Pulmonary artery endothelial cell (primary cell): ENCODE measurements at regions not wholly inside any gene's neighbourhood (a gene's known extent, or its start where the extent isn't known, plus 50 kb on each side); places are given as distances from the start of the nearest gene placed in this dataset.

Experiments used
- DNase-seq: peaks from one replicate; pipeline ENCODE4 v3.0.0-alpha.2; 2011; ENCODE audit warnings: low read depth, low spot score

DNA sequence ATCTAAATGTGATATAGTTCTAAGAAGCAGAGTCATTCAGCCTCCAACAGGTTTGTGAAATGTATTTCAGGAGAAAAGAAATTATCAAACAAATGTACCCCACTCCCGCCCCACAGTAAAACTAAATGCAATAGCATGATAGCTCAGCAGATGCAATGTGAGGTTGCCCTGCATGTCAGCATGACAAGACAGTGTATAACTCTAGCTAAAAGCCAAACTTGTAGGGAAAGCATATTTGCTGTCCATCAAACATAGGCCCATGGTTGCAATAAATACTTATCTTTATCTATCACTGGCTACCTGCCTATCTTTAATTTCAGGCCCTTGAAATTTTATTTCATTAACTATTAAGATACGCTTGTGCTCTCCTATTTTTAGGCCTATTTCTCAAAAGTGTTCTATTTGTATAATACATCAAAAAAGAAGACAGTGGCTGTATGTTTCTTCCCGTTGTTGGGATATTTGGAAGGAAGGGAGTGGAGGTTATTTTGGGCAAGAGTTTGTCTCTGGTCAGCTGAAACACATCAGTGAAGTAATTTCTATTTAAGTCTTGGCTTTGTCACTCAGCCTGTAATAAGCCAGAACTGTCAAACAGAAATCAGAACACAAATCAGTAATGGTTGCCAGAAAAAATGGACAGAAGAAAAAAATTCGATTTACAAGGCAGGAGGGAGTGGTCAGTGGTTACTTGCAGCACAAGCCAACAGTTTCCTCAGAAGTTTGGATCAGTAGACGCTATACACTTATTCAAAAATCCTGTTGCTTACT, 307.4 kb upstream of the ADGRL2 start:
- DNase-seq = no peak

DNA sequence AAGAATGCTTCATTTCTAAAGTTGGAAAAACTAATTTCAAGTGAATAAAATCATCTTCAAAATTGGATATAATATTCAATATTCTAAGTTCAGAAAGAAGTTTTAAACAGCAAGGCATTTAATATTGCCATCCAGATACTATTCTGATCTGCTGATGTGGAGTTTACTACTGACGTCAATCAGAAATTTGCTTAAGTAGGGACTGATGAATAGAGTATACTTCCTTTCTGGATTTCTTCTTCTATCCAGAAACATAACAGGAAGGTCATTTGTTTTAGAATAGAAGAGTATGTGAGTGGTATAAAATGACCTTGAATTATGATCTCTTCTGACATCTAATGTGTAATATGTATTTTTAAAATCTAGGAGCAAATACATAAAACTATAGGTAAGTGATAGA, 308.1 kb upstream of the ADGRL2 start:
- DNase-seq = no peak

DNA sequence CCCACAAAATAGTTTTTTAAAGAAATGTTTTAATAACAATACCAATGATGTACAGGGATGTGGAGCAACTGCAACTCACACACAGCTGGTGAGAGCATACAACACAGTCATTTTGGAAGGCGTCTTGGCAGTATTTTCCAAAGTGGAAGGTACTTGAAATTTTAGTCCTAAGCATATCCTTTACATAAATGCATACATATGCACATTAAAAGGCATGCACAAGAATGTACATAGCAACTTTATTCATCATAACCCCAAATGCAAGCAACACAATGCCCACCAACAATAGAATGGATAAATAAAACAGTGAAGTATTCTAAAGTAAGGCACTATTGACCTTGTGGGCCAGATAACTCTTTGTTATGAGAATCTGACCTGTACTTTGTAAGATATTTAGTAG, 310.1 kb upstream of the ADGRL2 start:
- no peak for DNase-seq

DNA sequence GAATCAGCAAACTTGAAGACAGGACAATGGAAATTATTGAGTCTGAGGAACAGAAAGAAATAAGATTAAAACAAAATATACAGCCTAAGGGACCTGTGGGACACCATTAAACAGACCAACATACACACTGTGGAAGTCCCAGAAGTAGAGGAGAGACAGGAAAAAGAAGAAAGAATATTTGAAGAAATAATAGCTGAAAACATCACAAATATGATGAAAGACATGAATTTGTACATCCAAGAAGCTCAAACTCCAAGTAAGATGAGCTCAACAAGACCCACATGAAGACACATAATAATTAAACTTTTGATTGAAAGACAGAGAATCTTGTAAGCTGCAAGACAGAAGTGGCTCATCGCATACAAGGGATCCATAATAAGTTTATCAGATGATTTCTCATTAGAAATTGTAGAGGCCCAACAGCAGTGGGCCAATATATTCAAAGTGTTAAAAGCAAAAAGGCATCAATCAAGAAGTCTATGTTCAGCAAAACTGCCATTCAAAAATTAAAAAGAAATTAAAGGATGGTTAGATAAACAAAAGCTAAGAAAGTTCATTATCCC, 311.3 kb upstream of the ADGRL2 start:
- no peak for DNase-seq

- DNase-seq = no peak
Observed at GRCh38 chr1:81484284-81484683, 316.4 kb upstream of the ADGRL2 start.

DNA sequence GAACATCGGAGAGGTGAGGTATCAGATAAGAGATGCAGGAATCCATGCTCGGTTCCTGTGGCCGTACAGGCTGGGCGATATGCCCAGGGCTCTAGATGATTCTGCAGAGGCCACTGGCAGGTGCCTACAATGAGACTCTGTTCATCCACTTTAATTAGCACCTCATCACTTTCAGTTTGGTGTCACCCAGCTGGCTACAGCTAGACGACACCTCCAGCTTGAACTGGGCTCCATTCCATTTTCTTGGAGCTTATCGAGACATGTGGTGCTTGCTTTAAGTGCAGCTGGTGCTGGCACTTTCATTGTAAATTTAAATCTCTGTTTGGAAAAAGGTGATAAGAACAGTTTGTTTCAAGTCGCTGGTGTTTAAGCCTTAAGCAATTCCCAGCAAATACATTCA, 322.5 kb upstream of the ADGRL2 start:
- DNase-seq = no peak

DNA sequence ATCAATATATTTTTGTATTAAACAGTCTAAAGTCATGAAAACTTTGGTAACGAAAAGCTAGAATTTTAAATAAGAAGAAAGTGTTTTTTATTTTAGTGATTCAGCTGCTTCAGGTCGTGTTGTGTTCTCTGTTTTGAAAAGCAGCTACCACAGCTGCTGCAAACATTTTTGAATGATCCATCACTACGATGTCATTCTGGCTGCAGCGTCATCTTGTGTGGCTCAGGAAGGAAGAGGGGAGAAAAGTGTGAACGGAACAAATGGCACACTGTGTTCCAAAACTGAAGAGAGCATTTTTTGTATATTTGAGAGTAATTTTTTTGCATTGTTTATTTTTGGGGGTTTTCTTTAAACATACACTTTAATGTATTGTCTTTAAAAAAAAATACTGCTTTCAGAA, 323.0 kb upstream of the ADGRL2 start:
- DNase-seq = no peak

GRCh38 chr1:81472387-81472786, 328.3 kb upstream of the ADGRL2 start:
- DNase-seq = no peak

DNA sequence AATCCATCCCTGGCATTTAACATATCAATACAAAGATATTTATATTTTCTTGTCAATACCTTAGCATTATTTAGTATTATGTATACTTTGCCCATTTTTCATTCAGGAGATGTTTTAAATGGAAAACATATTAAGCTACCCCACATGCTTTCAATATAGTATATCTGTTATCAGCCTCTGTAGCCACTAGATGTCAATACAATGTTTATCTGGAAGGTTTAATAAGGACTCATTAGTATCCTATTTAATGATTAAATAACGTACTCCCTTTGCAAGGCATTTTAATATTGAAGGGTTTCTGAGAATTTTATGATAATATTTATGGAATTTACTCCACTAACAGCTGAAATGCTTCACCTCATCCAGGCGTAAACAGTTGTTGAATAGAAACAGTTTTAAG, 329.5 kb upstream of the ADGRL2 start:
- DNase-seq = no peak

- no peak for DNase-seq
Observed at GRCh38 chr1:81470275-81470674, 330.5 kb upstream of the ADGRL2 start.

- no peak for DNase-seq
Observed at GRCh38 chr1:81467383-81467782, 333.4 kb upstream of the ADGRL2 start.

DNA sequence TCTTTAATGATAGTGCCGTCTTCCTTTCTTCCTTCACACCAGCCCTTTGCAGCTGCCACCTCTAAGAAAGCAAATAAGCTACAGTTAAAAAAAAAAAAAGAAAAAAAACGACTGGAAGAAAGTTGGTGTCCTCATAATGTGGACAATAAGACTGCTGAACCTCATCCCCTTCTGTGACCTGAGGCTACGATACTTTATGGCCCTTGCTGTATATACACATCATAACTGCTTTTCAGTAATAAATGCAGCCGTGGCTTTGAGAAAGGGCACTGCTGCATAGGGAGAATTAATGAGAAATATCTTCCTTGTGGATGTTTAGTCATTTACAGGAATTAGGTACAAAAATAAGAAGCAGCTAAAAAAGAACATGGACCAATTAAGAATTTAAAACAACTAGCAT, 333.8 kb upstream of the ADGRL2 start:
- no peak for DNase-seq

DNA sequence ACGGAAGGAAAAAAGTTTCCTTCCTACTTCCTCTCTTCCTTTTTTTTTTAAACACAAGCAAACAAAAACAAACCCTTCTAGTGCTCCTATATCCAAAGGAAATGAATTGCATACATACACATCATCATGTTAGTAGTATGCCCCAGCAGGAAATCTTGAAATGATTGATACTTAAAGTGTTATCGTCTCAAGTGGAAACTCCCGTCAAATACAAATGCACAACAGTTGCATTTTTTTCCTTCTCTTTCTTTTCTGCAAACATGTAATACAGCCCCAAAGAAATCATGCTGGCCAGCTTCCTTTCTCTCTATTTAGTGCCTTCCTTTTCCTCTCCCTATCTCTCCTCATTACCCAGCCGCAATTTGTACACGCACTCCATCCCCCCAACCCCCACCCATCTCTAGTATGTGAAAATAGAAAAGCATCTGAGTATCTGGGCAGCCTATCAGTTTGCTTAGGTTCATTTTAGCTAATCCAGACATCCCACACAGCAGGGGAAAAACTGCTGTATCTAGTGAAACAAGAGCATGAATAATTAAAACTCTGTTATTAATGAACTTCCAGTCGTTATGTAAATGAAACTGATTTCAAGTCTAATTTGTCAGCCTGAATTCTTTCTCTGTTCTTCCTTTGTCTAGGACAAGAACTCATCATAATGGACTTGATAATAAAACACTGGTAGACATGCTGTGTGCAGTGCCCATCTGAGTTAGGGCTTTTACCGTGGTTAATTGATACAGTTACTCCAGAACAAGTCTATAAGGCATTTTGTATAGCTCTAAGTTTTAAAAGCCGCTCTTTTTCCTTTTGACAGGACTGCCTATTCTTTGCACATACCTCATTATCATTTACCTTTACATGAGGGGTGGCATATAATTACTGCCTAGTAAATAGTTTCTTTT, 336.5 kb upstream of the ADGRL2 start:
- no peak for DNase-seq

DNA sequence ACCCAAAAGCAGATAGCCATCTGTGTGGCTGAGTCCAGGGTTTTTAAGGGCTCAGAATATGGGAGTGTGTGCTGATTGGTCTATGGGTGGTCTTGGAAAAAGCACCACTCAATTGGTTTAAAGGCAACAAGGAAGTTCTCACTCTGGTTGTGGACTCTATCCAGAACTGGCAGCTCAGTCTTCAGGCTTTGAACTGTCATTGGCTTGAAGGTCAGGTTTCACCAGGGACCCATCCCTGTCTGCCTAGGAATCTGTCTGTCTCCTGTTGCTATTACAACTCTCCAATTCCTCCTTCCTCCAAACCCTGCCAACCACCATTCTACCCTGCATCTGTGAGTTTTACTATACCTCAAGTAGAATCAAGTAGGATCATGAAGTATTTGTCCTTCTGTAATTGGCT, 341.7 kb upstream of the ADGRL2 start:
- DNase-seq = no peak

DNA sequence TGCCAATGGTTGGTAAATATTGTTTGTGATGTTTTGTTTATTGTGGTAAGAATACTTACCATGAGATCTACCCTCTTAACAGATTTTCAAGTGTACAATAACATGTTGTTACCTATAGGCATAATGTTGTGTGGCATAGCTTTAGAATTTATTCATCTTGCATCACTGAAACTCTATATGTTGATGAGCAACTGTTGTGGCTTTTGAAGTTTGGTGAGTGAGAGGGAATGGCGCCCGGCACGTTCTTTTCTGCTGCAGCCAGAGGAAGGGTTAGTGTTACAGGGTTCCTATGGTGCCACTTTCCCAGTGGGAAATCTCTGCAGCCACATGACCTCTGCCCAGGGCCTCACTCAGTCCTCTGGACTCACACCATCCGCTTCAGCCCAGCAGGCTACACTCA, 342.5 kb upstream of the ADGRL2 start:
- DNase-seq = no peak

DNA sequence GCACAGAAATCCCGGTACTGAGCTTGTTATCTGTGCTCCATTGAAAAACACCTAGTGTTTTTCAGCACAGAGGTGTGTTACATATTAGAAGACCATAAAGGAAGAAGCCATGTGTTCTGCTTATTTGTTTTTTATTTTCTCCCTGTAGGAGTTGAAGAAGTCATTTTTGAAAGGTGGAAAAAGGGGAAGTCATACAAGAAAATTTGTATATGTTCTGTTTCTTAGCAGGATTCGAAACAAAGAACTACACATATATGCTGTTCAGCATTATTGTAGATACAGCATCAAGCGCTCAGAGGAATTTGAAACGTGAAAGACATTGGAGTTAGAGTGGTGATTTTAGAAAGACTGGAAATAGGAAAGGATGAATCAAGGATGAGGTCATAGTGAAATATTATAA, 345.3 kb upstream of the ADGRL2 start:
- DNase-seq = no peak

DNA sequence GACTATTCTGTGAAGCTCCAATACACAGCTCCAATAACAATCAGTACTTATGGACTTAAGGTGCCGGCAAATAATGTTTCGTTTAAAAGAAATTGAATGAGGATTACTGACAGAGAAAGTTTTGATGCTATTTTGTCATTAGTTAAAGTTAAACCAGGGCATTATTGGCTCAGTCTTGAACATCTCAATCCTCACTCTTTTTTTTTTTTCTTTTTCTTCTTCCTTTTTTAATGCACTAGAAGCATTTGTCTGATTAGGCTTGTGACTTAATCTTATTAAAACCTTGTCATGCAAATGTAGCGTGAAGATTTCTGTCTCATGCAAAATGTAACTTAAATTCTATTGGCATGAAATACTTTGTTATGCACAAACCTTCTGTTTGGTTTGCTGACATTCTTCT, 346.8 kb upstream of the ADGRL2 start:
- no peak for DNase-seq

GRCh38 chr1:81453367-81453703, 347.4 kb upstream of the ADGRL2 start:
- no peak for DNase-seq

DNA sequence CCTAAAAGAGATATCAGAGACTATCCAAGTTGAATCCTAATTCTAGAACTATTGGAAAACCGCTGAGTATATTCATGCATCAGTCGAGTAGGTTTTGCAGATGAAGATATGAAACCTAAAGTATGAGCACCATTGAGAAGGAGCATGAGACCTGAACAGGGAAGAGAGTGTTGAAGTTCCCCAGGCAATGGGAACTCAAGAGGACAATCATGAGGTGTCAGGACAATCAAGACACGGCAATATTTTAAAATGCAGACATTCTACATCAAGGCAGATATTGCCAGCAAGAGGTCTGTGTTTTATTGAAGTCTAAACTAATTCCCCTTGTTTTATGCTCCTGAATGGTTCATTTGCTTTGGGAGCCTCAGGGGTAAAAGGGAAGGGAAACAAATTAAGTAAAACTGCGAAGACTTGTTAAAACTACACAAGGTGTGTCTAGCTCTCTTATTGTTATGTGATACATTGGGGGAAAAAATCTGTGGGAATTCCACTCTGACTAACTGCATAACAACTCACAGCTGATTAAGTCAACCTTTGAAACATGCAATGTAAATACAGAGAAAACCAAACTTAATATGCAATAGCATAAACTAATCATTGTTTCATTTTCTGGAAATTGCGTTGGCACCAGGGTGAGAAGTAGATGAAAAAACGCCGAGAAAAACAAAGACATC, 347.9 kb upstream of the ADGRL2 start:
- no peak for DNase-seq

DNA sequence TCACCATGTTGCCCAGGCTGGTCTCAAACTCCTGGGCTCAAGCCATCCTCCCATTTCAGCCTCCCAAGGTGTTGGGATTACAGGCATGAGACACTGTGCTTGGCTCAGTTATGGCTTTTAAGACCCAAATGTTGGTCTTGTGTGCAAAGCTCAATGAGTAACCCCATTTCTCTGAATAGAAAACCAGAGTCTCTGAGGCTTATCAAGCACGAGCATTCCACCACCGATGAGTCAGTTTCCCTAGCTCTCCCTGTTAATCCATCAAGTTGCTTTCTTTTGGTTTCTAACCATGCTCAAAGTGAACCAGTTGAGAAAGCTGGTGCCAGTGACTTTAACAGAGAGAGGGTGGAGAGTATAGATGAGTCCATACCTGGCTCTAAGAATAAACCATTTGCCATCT, 350.9 kb upstream of the ADGRL2 start:
- no peak for DNase-seq

DNA sequence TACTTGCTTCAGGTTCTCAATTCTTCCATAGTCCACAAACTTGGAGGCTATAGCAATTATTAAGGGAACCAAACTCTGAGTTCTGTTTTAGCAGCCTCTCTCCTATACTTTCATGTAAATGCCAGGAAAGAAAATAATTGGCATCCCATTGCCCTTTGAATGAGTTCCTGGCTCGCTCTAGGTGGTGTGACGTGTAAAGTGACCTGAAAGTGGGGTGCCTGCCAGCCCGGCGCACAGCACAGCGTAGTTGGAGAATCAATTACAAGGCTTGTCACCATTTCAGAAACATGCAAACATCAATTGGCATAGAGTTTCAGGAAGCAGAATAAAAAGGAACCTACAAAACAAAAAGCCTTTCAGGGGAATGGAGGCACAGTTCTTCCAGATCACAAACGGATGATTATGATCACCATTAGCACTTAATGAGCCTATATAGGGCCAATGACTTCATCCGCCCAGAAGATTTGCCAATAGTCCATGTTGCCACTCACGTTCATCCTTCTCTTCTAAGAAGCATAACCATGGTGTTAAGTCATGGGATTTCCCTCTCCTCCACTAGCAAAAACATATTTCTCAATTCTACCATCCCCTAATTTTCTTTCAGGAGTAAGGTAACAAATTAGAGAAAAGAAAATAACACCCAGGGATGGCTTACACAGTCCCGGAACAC, 354.6 kb upstream of the ADGRL2 start:
- DNase-seq = no peak

DNA sequence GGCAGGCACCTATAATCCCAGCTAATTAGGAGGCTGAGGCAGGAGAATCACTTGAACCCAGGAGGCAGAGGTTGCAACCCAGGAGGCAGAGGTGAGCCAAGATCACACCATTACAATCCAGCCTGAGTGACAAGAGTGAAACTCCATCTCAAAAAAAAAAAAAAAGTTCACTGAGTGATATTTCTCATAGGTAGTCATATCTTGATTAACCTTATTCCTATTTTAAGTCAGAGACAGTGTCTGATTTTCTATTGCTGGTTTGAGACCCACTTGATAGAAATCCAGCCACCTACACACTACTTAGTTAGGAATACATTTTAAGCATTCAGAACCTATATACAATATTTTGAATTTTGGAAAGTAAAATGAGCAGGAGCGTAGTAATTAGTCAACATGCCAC, 357.4 kb upstream of the ADGRL2 start:
- no peak for DNase-seq
